Panc1 (cell line): ENCODE measurements at regions not wholly inside any gene's neighbourhood (a gene's known extent, or its start where the extent isn't known, plus 50 kb on each side); places are given as distances from the start of the nearest gene placed in this dataset.

ENCODE experiments used
- TF ChIP-seq, protein P1 (sequence below): fragments of 450-650 bp; IDR thresholded peaks from 2 replicates; pipeline ENCODE4 v1.5.1; 2017; ENCODE audit warnings: mild to moderate bottlenecking
- TF ChIP-seq, protein P2 (sequence below), 2 experiments: IDR thresholded peaks; 2 replicates each; pipeline ENCODE4 v1.6.1; 2011 to 2012; ENCODE audit warnings: low read depth in 2 of 2, control low read depth in 1 of 2, low read length in 1 of 2, mild to moderate bottlenecking in 1 of 2, moderate library complexity in 1 of 2; ENCODE audit not compliant: insufficient read depth in 1 of 2

DNA sequence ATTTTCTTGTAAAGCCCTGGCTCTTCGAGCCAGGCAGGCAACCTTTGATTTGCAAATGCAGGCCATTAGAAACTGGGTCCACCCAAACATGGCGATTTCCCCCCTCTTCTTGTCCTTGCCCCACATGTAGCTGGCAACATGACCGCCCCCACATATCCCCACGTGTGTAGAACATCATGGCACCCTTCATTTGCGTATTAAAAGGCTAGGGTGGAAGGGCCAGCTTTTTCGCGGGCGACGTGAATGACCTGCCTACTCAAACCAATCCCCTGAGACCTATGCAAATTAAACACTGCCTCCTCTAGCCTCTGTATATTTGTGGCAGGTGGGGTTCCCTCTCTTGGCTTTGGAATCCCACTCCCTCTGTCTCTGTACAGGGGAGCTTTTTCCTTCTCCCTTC is 107.0 kb upstream of the CLINT1 start:
- TF ChIP-seq, protein P1, sequence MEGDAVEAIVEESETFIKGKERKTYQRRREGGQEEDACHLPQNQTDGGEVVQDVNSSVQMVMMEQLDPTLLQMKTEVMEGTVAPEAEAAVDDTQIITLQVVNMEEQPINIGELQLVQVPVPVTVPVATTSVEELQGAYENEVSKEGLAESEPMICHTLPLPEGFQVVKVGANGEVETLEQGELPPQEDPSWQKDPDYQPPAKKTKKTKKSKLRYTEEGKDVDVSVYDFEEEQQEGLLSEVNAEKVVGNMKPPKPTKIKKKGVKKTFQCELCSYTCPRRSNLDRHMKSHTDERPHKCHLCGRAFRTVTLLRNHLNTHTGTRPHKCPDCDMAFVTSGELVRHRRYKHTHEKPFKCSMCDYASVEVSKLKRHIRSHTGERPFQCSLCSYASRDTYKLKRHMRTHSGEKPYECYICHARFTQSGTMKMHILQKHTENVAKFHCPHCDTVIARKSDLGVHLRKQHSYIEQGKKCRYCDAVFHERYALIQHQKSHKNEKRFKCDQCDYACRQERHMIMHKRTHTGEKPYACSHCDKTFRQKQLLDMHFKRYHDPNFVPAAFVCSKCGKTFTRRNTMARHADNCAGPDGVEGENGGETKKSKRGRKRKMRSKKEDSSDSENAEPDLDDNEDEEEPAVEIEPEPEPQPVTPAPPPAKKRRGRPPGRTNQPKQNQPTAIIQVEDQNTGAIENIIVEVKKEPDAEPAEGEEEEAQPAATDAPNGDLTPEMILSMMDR = no peak
- TF ChIP-seq, protein P2, sequence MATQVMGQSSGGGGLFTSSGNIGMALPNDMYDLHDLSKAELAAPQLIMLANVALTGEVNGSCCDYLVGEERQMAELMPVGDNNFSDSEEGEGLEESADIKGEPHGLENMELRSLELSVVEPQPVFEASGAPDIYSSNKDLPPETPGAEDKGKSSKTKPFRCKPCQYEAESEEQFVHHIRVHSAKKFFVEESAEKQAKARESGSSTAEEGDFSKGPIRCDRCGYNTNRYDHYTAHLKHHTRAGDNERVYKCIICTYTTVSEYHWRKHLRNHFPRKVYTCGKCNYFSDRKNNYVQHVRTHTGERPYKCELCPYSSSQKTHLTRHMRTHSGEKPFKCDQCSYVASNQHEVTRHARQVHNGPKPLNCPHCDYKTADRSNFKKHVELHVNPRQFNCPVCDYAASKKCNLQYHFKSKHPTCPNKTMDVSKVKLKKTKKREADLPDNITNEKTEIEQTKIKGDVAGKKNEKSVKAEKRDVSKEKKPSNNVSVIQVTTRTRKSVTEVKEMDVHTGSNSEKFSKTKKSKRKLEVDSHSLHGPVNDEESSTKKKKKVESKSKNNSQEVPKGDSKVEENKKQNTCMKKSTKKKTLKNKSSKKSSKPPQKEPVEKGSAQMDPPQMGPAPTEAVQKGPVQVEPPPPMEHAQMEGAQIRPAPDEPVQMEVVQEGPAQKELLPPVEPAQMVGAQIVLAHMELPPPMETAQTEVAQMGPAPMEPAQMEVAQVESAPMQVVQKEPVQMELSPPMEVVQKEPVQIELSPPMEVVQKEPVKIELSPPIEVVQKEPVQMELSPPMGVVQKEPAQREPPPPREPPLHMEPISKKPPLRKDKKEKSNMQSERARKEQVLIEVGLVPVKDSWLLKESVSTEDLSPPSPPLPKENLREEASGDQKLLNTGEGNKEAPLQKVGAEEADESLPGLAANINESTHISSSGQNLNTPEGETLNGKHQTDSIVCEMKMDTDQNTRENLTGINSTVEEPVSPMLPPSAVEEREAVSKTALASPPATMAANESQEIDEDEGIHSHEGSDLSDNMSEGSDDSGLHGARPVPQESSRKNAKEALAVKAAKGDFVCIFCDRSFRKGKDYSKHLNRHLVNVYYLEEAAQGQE (IDR thresholded peaks at IDR 0.05; ENCODE audit: insufficient read depth in 1 of 2, low read depth in 2 of 2, low read length in 1 of 2) = no peak
